Fibroblast of lung (primary cell): ENCODE measurements at regions not wholly inside any gene's neighbourhood (a gene's known extent, or its start where the extent isn't known, plus 50 kb on each side); places are given as distances from the start of the nearest gene placed in this dataset.

Experiments
- DNase-seq, 2 donors: peaks; one replicate each; pipeline versions ENCODE4 v3.0.0 to v3.0.0-alpha.2; 2010; ENCODE audit warnings: low read depth in 2 of 2
- H2AFZ ChIP-seq: 2 replicates; pipeline ENCODE4 v1.5.1; 2012; ENCODE audit warnings: low read length, control low read depth, inconsistent platforms
- H3K27ac ChIP-seq: 2 replicates; pipeline ENCODE4 v1.5.1; 2011; ENCODE audit warnings: low read length, control low read depth; ENCODE audit not compliant: insufficient read depth
- H3K27me3 ChIP-seq: 2 replicates; pipeline ENCODE4 v1.5.1; 2011; ENCODE audit warnings: mild to moderate bottlenecking, low read length; ENCODE audit not compliant: control insufficient read depth, insufficient read depth
- H3K36me3 ChIP-seq: 2 replicates; pipeline ENCODE4 v1.5.1; 2011; ENCODE audit warnings: low read length; ENCODE audit not compliant: control insufficient read depth, insufficient read depth
- H3K4me1 ChIP-seq: 2 replicates; pipeline ENCODE4 v1.5.1; 2011; ENCODE audit warnings: low read length; ENCODE audit not compliant: control insufficient read depth, insufficient read depth; ENCODE audit errors: extremely low read depth
- H3K4me2 ChIP-seq: 2 replicates; pipeline ENCODE4 v1.5.1; 2011; ENCODE audit warnings: low read length, control low read depth; ENCODE audit not compliant: insufficient read depth; ENCODE audit errors: extremely low read depth
- H3K4me3 ChIP-seq, 4 experiments: fragments of 200-600 bp in 1 of 4; sonication (generic) in 1 of 4; replicated peaks in 1 of 4; 2 replicates each; pipeline ENCODE4 v1.5.1; 2011 to 2016; ENCODE audit warnings: low read length in 4 of 4, low read depth in 3 of 4, mild to moderate bottlenecking in 3 of 4, control low read depth in 2 of 4, inconsistent platforms in 1 of 4, mixed read lengths in 1 of 4; ENCODE audit not compliant: insufficient read depth in 1 of 4; ENCODE audit errors: control extremely low read depth in 1 of 4
- H3K79me2 ChIP-seq: 2 replicates; pipeline ENCODE4 v1.5.1; 2012; ENCODE audit warnings: mild to moderate bottlenecking, low read length, inconsistent platforms; ENCODE audit not compliant: control insufficient read depth, insufficient read depth
- H3K9ac ChIP-seq: 2 replicates; pipeline ENCODE4 v1.5.1; 2011; ENCODE audit warnings: mild to moderate bottlenecking, low read length, control low read depth; ENCODE audit not compliant: insufficient read depth
- H3K9me3 ChIP-seq: 2 replicates; pipeline ENCODE4 v1.5.1; 2012; ENCODE audit warnings: low read depth, low read length; ENCODE audit not compliant: control insufficient read depth, insufficient read depth
- H4K20me1 ChIP-seq: 2 replicates; pipeline ENCODE4 v1.5.1; 2011; ENCODE audit warnings: low read length; ENCODE audit not compliant: control insufficient read depth, insufficient read depth; ENCODE audit errors: extremely low read depth
- EZH2 ChIP-seq: IDR thresholded peaks from 2 replicates; pipeline ENCODE4 v1.5.1; 2012; ENCODE audit warnings: low read length, control low read depth, mild to moderate bottlenecking; ENCODE audit errors: missing control alignments
- TF ChIP-seq, protein P1 (sequence below), 2 donors: IDR thresholded peaks in 1 of 2; conservative IDR thresholded peaks in 1 of 2; 1 replicate in 1 of 2; 2 replicates in 1 of 2; pipeline ENCODE4 v1.5.1; 2011 to 2012; ENCODE audit warnings: low read length in 2 of 2, control low read depth in 1 of 2, inconsistent platforms in 1 of 2, low read depth in 1 of 2, mild to moderate bottlenecking in 1 of 2

- H3K4me1 ChIP-seq = no peaks in the 10 kb centered on the region
- H2AFZ ChIP-seq = no peak overlapping the region
- no peak for DNase-seq
- H3K4me2 ChIP-seq = no peak overlapping the region
- no peak overlapping the region for H3K27ac ChIP-seq
- no peaks in the 10 kb centered on the region for H4K20me1 ChIP-seq
- no peak overlapping the region for H3K9ac ChIP-seq
- no peaks in the 10 kb centered on the region for H3K79me2 ChIP-seq
- TF ChIP-seq, protein P1, sequence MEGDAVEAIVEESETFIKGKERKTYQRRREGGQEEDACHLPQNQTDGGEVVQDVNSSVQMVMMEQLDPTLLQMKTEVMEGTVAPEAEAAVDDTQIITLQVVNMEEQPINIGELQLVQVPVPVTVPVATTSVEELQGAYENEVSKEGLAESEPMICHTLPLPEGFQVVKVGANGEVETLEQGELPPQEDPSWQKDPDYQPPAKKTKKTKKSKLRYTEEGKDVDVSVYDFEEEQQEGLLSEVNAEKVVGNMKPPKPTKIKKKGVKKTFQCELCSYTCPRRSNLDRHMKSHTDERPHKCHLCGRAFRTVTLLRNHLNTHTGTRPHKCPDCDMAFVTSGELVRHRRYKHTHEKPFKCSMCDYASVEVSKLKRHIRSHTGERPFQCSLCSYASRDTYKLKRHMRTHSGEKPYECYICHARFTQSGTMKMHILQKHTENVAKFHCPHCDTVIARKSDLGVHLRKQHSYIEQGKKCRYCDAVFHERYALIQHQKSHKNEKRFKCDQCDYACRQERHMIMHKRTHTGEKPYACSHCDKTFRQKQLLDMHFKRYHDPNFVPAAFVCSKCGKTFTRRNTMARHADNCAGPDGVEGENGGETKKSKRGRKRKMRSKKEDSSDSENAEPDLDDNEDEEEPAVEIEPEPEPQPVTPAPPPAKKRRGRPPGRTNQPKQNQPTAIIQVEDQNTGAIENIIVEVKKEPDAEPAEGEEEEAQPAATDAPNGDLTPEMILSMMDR (conservative IDR thresholded peaks at IDR 0.05 in 1 of 2, IDR thresholded peaks at IDR 0.05 in 1 of 2; ENCODE audit: low read depth in 1 of 2, low read length in 2 of 2) = no peak
- no peak for TF ChIP-seq EZH2
- no peaks in the 10 kb centered on the region for H3K27me3 ChIP-seq
- no peaks in the 10 kb centered on the region for H3K36me3 ChIP-seq
- H3K9me3 ChIP-seq = no peaks in the 10 kb centered on the region
- H3K4me3 ChIP-seq = no peak overlapping the region
Observed at GRCh38 chr5:17356551-17356950, 139.1 kb downstream of the BASP1 start.

- Histone ChIP-seq H4K20me1 (no peaks in the 10 kb centered on the region), H3K27me3 (no peaks in the 10 kb centered on the region), H3K27ac (no peak overlapping the region), H3K4me3 (no peak overlapping the region), H2AFZ (no peak overlapping the region), H3K9me3 (no peaks in the 10 kb centered on the region), H3K79me2 (no peaks in the 10 kb centered on the region), H3K9ac (no peak overlapping the region), H3K4me2 (no peak overlapping the region), H3K36me3 (no peaks in the 10 kb centered on the region), H3K4me1 (no peaks in the 10 kb centered on the region)
- DNase-seq = no peak
- TF ChIP-seq, protein P1 (conservative IDR thresholded peaks at IDR 0.05 in 1 of 2, IDR thresholded peaks at IDR 0.05 in 1 of 2; ENCODE audit: low read depth in 1 of 2, low read length in 2 of 2) = no peak
- no peak for TF ChIP-seq EZH2
Observed at GRCh38 chr5:17357504-17357903, 140.1 kb downstream of the BASP1 start.

- no peak overlapping the region for H3K4me2 ChIP-seq
- no peak for TF ChIP-seq EZH2
- TF ChIP-seq, protein P1 (conservative IDR thresholded peaks at IDR 0.05 in 1 of 2, IDR thresholded peaks at IDR 0.05 in 1 of 2; ENCODE audit: low read depth in 1 of 2, low read length in 2 of 2) = no peak
- H3K79me2 ChIP-seq = no peaks in the 10 kb centered on the region
- H4K20me1 ChIP-seq = no peaks in the 10 kb centered on the region
- no peak for DNase-seq
- no peaks in the 10 kb centered on the region for H3K9me3 ChIP-seq
- no peaks in the 10 kb centered on the region for H3K4me1 ChIP-seq
- H3K4me3 ChIP-seq = no peak overlapping the region
- H3K36me3 ChIP-seq = no peaks in the 10 kb centered on the region
- H3K27ac ChIP-seq = no peak overlapping the region
- no peak overlapping the region for H2AFZ ChIP-seq
- no peaks in the 10 kb centered on the region for H3K27me3 ChIP-seq
- H3K9ac ChIP-seq = no peak overlapping the region
Observed at GRCh38 chr5:17358031-17358430, 140.0 kb upstream of the TAF11L2 start.
